ENCODE measurements at regions not wholly inside any gene's neighbourhood (a gene's known extent, or its start where the extent isn't known, plus 50 kb on each side); places are given as distances from the start of the nearest gene placed in this dataset.

GRCh38 chr12:104823985-104824461 lies 134.1 kb downstream of the SLC41A2 start:
- H3K27ac ChIP-seq (ENCODE audit: low read depth, low read length) = no peak overlapping the region
- H3K79me2 ChIP-seq (ENCODE audit: insufficient read depth, low read length) = no peaks in the 10 kb centered on the region
- no peaks in the 10 kb centered on the region for H3K27me3 ChIP-seq (ENCODE audit: insufficient read depth, low read length)
- no peak overlapping the region for H3K4me2 ChIP-seq (ENCODE audit: insufficient read depth, low read length)
- DNase-seq (ENCODE audit: insufficient read length, low spot score, missing footprints) = peak; percentile 17
- H3K4me3 ChIP-seq (ENCODE audit: insufficient read depth, low read length) = no peak overlapping the region
- TF ChIP-seq CTCF (IDR thresholded peaks at IDR 0.05; ENCODE audit: extremely low read depth, low read depth, low read length) = no peak
- no peaks in the 10 kb centered on the region for H4K20me1 ChIP-seq (ENCODE audit: insufficient read depth, low read length)
- no peaks in the 10 kb centered on the region for H3K36me3 ChIP-seq (ENCODE audit: insufficient read depth, low read length)
- no peak overlapping the region for H2AFZ ChIP-seq (ENCODE audit: low read length)
- no peaks in the 10 kb centered on the region for H3K4me1 ChIP-seq (ENCODE audit: insufficient read depth, low read length)
- H3K9me3 ChIP-seq (ENCODE audit: low read depth, low read length) = peaks cover 3% of the 10 kb centered on the region

GRCh38 chr12:104822941-104823340 lies 135.1 kb downstream of the SLC41A2 start:
- TF ChIP-seq CTCF (IDR thresholded peaks at IDR 0.05; ENCODE audit: extremely low read depth, low read depth, low read length) = no peak
- H3K36me3 ChIP-seq (ENCODE audit: insufficient read depth, low read length) = no peaks in the 10 kb centered on the region
- no peaks in the 10 kb centered on the region for H3K79me2 ChIP-seq (ENCODE audit: insufficient read depth, low read length)
- DNase-seq (ENCODE audit: insufficient read length, low spot score, missing footprints) = no peak
- H3K4me2 ChIP-seq (ENCODE audit: insufficient read depth, low read length) = no peak overlapping the region
- no peaks in the 10 kb centered on the region for H4K20me1 ChIP-seq (ENCODE audit: insufficient read depth, low read length)
- H3K27me3 ChIP-seq (ENCODE audit: insufficient read depth, low read length) = no peaks in the 10 kb centered on the region
- no peak overlapping the region for H2AFZ ChIP-seq (ENCODE audit: low read length)
- no peaks in the 10 kb centered on the region for H3K4me1 ChIP-seq (ENCODE audit: insufficient read depth, low read length)
- no peak overlapping the region for H3K4me3 ChIP-seq (ENCODE audit: insufficient read depth, low read length)
- peaks cover 3% of the 10 kb centered on the region for H3K9me3 ChIP-seq (ENCODE audit: low read depth, low read length)
- H3K27ac ChIP-seq (ENCODE audit: low read depth, low read length) = no peak overlapping the region

GRCh38 chr12:104816845-104817503 lies 141.1 kb downstream of the SLC41A2 start:
- no peak for TF ChIP-seq CTCF (IDR thresholded peaks at IDR 0.05; ENCODE audit: extremely low read depth, low read depth, low read length)
- no peaks in the 10 kb centered on the region for H4K20me1 ChIP-seq (ENCODE audit: insufficient read depth, low read length)
- no peak for DNase-seq (ENCODE audit: insufficient read length, low spot score, missing footprints)

GRCh38 chr12:104815935-104816334 lies 142.2 kb downstream of the SLC41A2 start:
- no peak overlapping the region for H2AFZ ChIP-seq (ENCODE audit: low read length)
- H3K4me2 ChIP-seq (ENCODE audit: insufficient read depth, low read length) = no peak overlapping the region
- H3K4me3 ChIP-seq (ENCODE audit: insufficient read depth, low read length) = no peak overlapping the region
- H3K9me3 ChIP-seq (ENCODE audit: low read depth, low read length) = no peaks in the 10 kb centered on the region
- no peaks in the 10 kb centered on the region for H3K36me3 ChIP-seq (ENCODE audit: insufficient read depth, low read length)
- H3K4me1 ChIP-seq (ENCODE audit: insufficient read depth, low read length) = no peaks in the 10 kb centered on the region
- H3K79me2 ChIP-seq (ENCODE audit: insufficient read depth, low read length) = no peaks in the 10 kb centered on the region
- no peaks in the 10 kb centered on the region for H3K27me3 ChIP-seq (ENCODE audit: insufficient read depth, low read length)
- H3K27ac ChIP-seq (ENCODE audit: low read depth, low read length) = no peak overlapping the region
- no peak for TF ChIP-seq CTCF (IDR thresholded peaks at IDR 0.05; ENCODE audit: extremely low read depth, low read depth, low read length)
- DNase-seq (ENCODE audit: insufficient read length, low spot score, missing footprints) = no peak
- no peaks in the 10 kb centered on the region for H4K20me1 ChIP-seq (ENCODE audit: insufficient read depth, low read length)

More at GRCh38 chr12:104816845-104817503, 141.1 kb downstream of the SLC41A2 start:
- no peak overlapping the region for H3K27ac ChIP-seq (ENCODE audit: low read depth, low read length)
- no peak overlapping the region for H3K4me3 ChIP-seq (ENCODE audit: insufficient read depth, low read length)
- H3K9me3 ChIP-seq (ENCODE audit: low read depth, low read length) = no peaks in the 10 kb centered on the region
- H3K4me2 ChIP-seq (ENCODE audit: insufficient read depth, low read length) = no peak overlapping the region
- no peak overlapping the region for H2AFZ ChIP-seq (ENCODE audit: low read length)
- H3K4me1 ChIP-seq (ENCODE audit: insufficient read depth, low read length) = no peaks in the 10 kb centered on the region
- H3K27me3 ChIP-seq (ENCODE audit: insufficient read depth, low read length) = no peaks in the 10 kb centered on the region
- H3K79me2 ChIP-seq (ENCODE audit: insufficient read depth, low read length) = no peaks in the 10 kb centered on the region
- no peaks in the 10 kb centered on the region for H3K36me3 ChIP-seq (ENCODE audit: insufficient read depth, low read length)
